CD14-positive monocyte (primary cell): ENCODE measurements at regions not wholly inside any gene's neighbourhood (a gene's known extent, or its start where the extent isn't known, plus 50 kb on each side); places are given as distances from the start of the nearest gene placed in this dataset.

Experiments used
- DNase-seq, 3 donors: peaks; one replicate each; pipeline ENCODE4 v3.0.0-alpha.2; 2011 to 2022
- H2AFZ ChIP-seq: 2 replicates; pipeline ENCODE4 v1.6.0; 2012; ENCODE audit warnings: mild to moderate bottlenecking, low read depth, low read length, inconsistent platforms; ENCODE audit not compliant: insufficient read depth, poor library complexity, severe bottlenecking
- H3K27ac ChIP-seq, 2 donors: 1 replicate in 1 of 2; 2 replicates in 1 of 2; pipeline ENCODE4 v1.5.1; 2012 to 2013; ENCODE audit warnings: low read length in 2 of 2, control low read depth in 1 of 2, inconsistent platforms in 1 of 2, low read depth in 1 of 2, mild to moderate bottlenecking in 1 of 2
- H3K27me3 ChIP-seq, 2 donors: one replicate each; pipeline versions ENCODE4 v1.6.0 to v1.6.1; 2011 to 2013; ENCODE audit warnings: low read length in 2 of 2; ENCODE audit not compliant: control insufficient read depth in 2 of 2, insufficient read depth in 2 of 2
- H3K36me3 ChIP-seq, 2 donors: replicated peaks in 1 of 2; 1 replicate in 1 of 2; 2 replicates in 1 of 2; pipeline versions ENCODE4 v1.5.1 to v1.6.1; 2012 to 2013; ENCODE audit warnings: low read length in 2 of 2, control low read depth in 1 of 2, inconsistent platforms in 1 of 2, mild to moderate bottlenecking in 1 of 2; ENCODE audit not compliant: insufficient read depth in 2 of 2, control insufficient read depth in 1 of 2
- H3K4me1 ChIP-seq, 2 donors: 1 replicate in 1 of 2; 2 replicates in 1 of 2; pipeline versions ENCODE4 v1.5.1 to v1.6.1; 2012 to 2013; ENCODE audit warnings: low read length in 2 of 2, control low read depth in 1 of 2, inconsistent platforms in 1 of 2, mild to moderate bottlenecking in 1 of 2, moderate library complexity in 1 of 2; ENCODE audit not compliant: insufficient read depth in 2 of 2, control insufficient read depth in 1 of 2
- H3K4me2 ChIP-seq: replicated peaks from 2 replicates; pipeline ENCODE3; 2012; ENCODE audit warnings: low read length, moderate library complexity, mild to moderate bottlenecking; ENCODE audit not compliant: poor library complexity, severe bottlenecking; ENCODE audit errors: extremely low read depth
- H3K4me3 ChIP-seq, 3 experiments: fragments of 200-600 bp in 1 of 3; sonication (generic) in 1 of 3; replicated peaks in 1 of 3; 1 replicate in 2 of 3; 2 replicates in 1 of 3; pipeline ENCODE4 v1.5.1; 2011 to 2013; ENCODE audit warnings: low read length in 3 of 3, mild to moderate bottlenecking in 3 of 3, control low read depth in 2 of 3, low read depth in 2 of 3, inconsistent platforms in 1 of 3, moderate library complexity in 1 of 3
- H3K79me2 ChIP-seq: 2 replicates; pipeline ENCODE4 v1.6.0; 2012; ENCODE audit warnings: mild to moderate bottlenecking, control low read depth, inconsistent platforms, low read length, moderate library complexity; ENCODE audit not compliant: insufficient read depth
- H3K9ac ChIP-seq: 2 replicates; pipeline ENCODE4 v1.6.0; 2017; ENCODE audit warnings: low read length, mild to moderate bottlenecking; ENCODE audit not compliant: insufficient read depth, poor library complexity, severe bottlenecking
- H3K9me3 ChIP-seq, 2 donors: replicated peaks in 1 of 2; 1 replicate in 1 of 2; 2 replicates in 1 of 2; pipeline versions ENCODE4 v1.5.1 to v1.6.1; 2012 to 2013; ENCODE audit warnings: low read length in 2 of 2, control low read depth in 1 of 2; ENCODE audit not compliant: control insufficient read depth in 1 of 2, insufficient read depth in 1 of 2
- H4K20me1 ChIP-seq: 2 replicates; pipeline ENCODE4 v1.6.0; 2012; ENCODE audit warnings: mild to moderate bottlenecking, low read length, control low read depth, moderate library complexity; ENCODE audit not compliant: insufficient read depth
- H3K27ac Mint-ChIP-seq, 7 donors: one replicate each; pipeline ENCODE4 v1.8.0; 2020; ENCODE audit warnings: mild to moderate bottlenecking in 7 of 7, mixed read lengths in 7 of 7, moderate library complexity in 6 of 7, inconsistent platforms in 2 of 7
- H3K27me3 Mint-ChIP-seq, 3 donors: one replicate each; pipeline ENCODE4 v1.8.0; 2021 to 2022; ENCODE audit warnings: low read depth in 3 of 3, mild to moderate bottlenecking in 3 of 3, mixed read lengths in 3 of 3, moderate library complexity in 3 of 3, inconsistent platforms in 1 of 3
- H3K36me3 Mint-ChIP-seq, 2 donors: one replicate each; pipeline ENCODE4 v1.8.0; 2020; ENCODE audit warnings: mixed read lengths in 2 of 2, inconsistent platforms in 1 of 2, mild to moderate bottlenecking in 1 of 2
- H3K4me1 Mint-ChIP-seq: one replicate; pipeline ENCODE4 v1.8.0; 2020; ENCODE audit warnings: mild to moderate bottlenecking, mixed read lengths
- H3K4me3 Mint-ChIP-seq, 2 donors: one replicate each; pipeline ENCODE4 v1.8.0; 2020; ENCODE audit warnings: mild to moderate bottlenecking in 2 of 2, mixed read lengths in 2 of 2, moderate library complexity in 1 of 2
- H3K9me3 Mint-ChIP-seq, 7 donors: one replicate each; pipeline ENCODE4 v1.8.0; 2020 to 2022; ENCODE audit warnings: mixed read lengths in 7 of 7, mild to moderate bottlenecking in 6 of 7, moderate library complexity in 6 of 7, inconsistent platforms in 2 of 7
- WGBS: methylation state at CpG from one replicate; pipeline ENCODE4 v1.1.5; 2013; ENCODE audit warnings: missing lambda C conversion rate; ENCODE audit not compliant: insufficient coverage; 5-methylcytosine and 5-hydroxymethylcytosine counted together
- intact Hi-C, 2 donors: fragments of 100-400 bp; cut with micrococcal nuclease; formaldehyde crosslinking; loops; one replicate each; pipeline versions ENCODE4 v1.15.0 to v1.15.1; 2023
- TF ChIP-seq, protein P1 (sequence below): fragments of 200-600 bp; IDR thresholded peaks from one replicate; pipeline ENCODE4 v1.8.0; 2022; ENCODE audit warnings: antibody characterized with exemption, mild to moderate bottlenecking

DNA sequence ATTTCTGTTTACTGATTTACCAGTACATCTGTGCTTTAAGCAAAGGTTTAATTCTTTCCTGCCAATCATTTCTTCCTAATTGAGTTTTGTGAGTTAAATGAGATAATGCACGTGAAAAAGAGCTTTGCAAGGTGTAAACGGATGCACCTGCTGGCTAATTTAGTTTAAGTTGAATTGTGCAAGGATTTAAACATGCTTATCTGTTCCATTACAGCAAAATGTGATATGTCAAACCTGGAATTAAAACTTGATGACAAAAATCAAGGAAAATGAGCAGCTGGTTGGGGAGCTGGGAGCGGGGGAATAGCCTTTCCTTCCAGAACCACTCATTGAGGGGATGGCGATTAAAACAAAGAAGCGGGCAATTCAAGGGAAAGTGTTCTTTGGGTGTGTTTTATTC, 155.0 kb upstream of the CTTNBP2 start:
- H3K4me3 Mint-ChIP-seq: no peak overlapping the region
- H3K27me3 Mint-ChIP-seq: peaks cover 0 to 3% (median 2%) of the 10 kb centered on the region in 3 donors
- TF ChIP-seq, protein P1, sequence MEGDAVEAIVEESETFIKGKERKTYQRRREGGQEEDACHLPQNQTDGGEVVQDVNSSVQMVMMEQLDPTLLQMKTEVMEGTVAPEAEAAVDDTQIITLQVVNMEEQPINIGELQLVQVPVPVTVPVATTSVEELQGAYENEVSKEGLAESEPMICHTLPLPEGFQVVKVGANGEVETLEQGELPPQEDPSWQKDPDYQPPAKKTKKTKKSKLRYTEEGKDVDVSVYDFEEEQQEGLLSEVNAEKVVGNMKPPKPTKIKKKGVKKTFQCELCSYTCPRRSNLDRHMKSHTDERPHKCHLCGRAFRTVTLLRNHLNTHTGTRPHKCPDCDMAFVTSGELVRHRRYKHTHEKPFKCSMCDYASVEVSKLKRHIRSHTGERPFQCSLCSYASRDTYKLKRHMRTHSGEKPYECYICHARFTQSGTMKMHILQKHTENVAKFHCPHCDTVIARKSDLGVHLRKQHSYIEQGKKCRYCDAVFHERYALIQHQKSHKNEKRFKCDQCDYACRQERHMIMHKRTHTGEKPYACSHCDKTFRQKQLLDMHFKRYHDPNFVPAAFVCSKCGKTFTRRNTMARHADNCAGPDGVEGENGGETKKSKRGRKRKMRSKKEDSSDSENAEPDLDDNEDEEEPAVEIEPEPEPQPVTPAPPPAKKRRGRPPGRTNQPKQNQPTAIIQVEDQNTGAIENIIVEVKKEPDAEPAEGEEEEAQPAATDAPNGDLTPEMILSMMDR: no peak
- H3K4me1 ChIP-seq: no peaks in the 10 kb centered on the region
- H3K9me3 Mint-ChIP-seq: peaks cover 0 to 2% (median 0%) of the 10 kb centered on the region in 7 donors
- no peak overlapping the region for H3K4me2 ChIP-seq
- H3K4me3 ChIP-seq: no peak overlapping the region
- 100% methylated on average over 1 of the region's 5 CpGs for WGBS
- no peak overlapping the region for H3K27ac ChIP-seq
- H3K36me3 ChIP-seq: no peaks in the 10 kb centered on the region
- intact Hi-C loops: no loop called here
- no peak overlapping the region for H3K9ac ChIP-seq
- no peaks in the 10 kb centered on the region for H3K79me2 ChIP-seq
- no peaks in the 10 kb centered on the region for H3K4me1 Mint-ChIP-seq
- no peak for DNase-seq
- H3K27me3 ChIP-seq: no peaks in the 10 kb centered on the region
- H3K9me3 ChIP-seq: no peaks in the 10 kb centered on the region
- no peaks in the 10 kb centered on the region for H3K36me3 Mint-ChIP-seq
- no peak overlapping the region for H3K27ac Mint-ChIP-seq
- H2AFZ ChIP-seq: no peak overlapping the region
- no peaks in the 10 kb centered on the region for H4K20me1 ChIP-seq

GRCh38 chr7:118029826-118030422, 154.0 kb upstream of the LSM8 start:
- TF ChIP-seq, protein P1: no peak
- Histone ChIP-seq H3K79me2 (no peaks in the 10 kb centered on the region), H3K9me3 (no peaks in the 10 kb centered on the region), H2AFZ (no peak overlapping the region), H3K4me2 (no peak overlapping the region), H3K4me3 (no peak overlapping the region), H3K27ac (no peak overlapping the region), H3K36me3 (no peaks in the 10 kb centered on the region), H3K27me3 (no peaks in the 10 kb centered on the region), H3K4me1 (no peaks in the 10 kb centered on the region), H4K20me1 (no peaks in the 10 kb centered on the region), H3K9ac (no peak overlapping the region)
- Mint-ChIP-seq H3K27ac (no peak overlapping the region), H3K4me3 (no peak overlapping the region), H3K4me1 (no peaks in the 10 kb centered on the region), H3K27me3 (peaks cover 0 to 3% (median 2%) of the 10 kb centered on the region in 3 donors), H3K9me3 (peaks cover 0 to 2% (median 0%) of the 10 kb centered on the region in 7 donors), H3K36me3 (no peaks in the 10 kb centered on the region)
- intact Hi-C loops: no loop called here
- DNase-seq: no peak
- 84% methylated on average over 5 of the region's 6 CpGs for WGBS
